IMR-90 (cell line): ENCODE measurements at regions not wholly inside any gene's neighbourhood (a gene's known extent, or its start where the extent isn't known, plus 50 kb on each side); places are given as distances from the start of the nearest gene placed in this dataset.

ENCODE experiments used
- ATAC-seq: fragments of 200-7000 bp; cut with Tn5 transposase; 2 replicates; pipeline ENCODE4 v1.9.1; 2020; ENCODE audit warnings: low read depth, mild to moderate bottlenecking, moderate library complexity
- BruUV-seq: library from RNA; stranded (reverse); fragments of 400-500 nt; replicated peaks from 2 replicates; lab custom pipeline; 2021; lab: Mats Ljungman, UMichigan
- CTCF ChIA-PET: fragments of 300-600 bp; formaldehyde crosslinking; extraction: SDS; loops from one replicate; lab custom pipeline; 2021; ENCODE audit warnings: antibody characterized with exemption; lab: Yijun Ruan, JAX
- POLR2A ChIA-PET: fragments of 300-600 bp; sonication (Branson Sonifier 250); formaldehyde crosslinking; loops from one replicate; lab custom pipeline; 2022; ENCODE audit warnings: antibody characterized with exemption; ENCODE audit not compliant: unreplicated experiment; lab: Charles Lee
- DNase-seq: peaks from one replicate; pipeline ENCODE4 v3.0.0; 2013
- H2AFZ ChIP-seq: replicated peaks from 2 replicates; pipeline ENCODE3; 2013; ENCODE audit warnings: low read length, mild to moderate bottlenecking; ENCODE audit not compliant: poor library complexity
- H2AK5ac ChIP-seq: 2 replicates; pipeline ENCODE4 v1.6.1; 2013; ENCODE audit warnings: low read depth, low read length, inconsistent platforms
- H2AK9ac ChIP-seq: replicated peaks from 2 replicates; pipeline ENCODE3; 2013; ENCODE audit warnings: mild to moderate bottlenecking, low read depth, low read length, moderate library complexity; ENCODE audit not compliant: poor library complexity
- H2BK120ac ChIP-seq: 2 replicates; pipeline ENCODE4 v1.6.1; 2013; ENCODE audit warnings: low read depth, low read length, inconsistent platforms
- H2BK15ac ChIP-seq: 3 replicates; pipeline ENCODE4 v1.6.1; 2013; ENCODE audit warnings: low read depth, low read length, inconsistent platforms
- H2BK20ac ChIP-seq: 2 replicates; pipeline ENCODE4 v1.6.1; 2013; ENCODE audit warnings: low read depth, mild to moderate bottlenecking, inconsistent platforms, low read length, moderate library complexity
- H2BK5ac ChIP-seq: 2 replicates; pipeline ENCODE4 v1.6.1; 2013; ENCODE audit warnings: mild to moderate bottlenecking, low read depth, low read length, inconsistent platforms; ENCODE audit not compliant: poor library complexity, severe bottlenecking
- H3K14ac ChIP-seq: replicated peaks from 2 replicates; pipeline ENCODE4 v1.6.1; 2013; ENCODE audit warnings: low read depth, low read length, inconsistent platforms
- H3K18ac ChIP-seq: 2 replicates; pipeline ENCODE4 v1.6.1; 2013; ENCODE audit warnings: low read depth, low read length, control low read depth
- H3K23ac ChIP-seq: 2 replicates; pipeline ENCODE4 v1.6.1; 2013; ENCODE audit warnings: low read depth, low read length, inconsistent platforms
- H3K27ac ChIP-seq: 2 replicates; pipeline ENCODE4 v1.5.1; 2013; ENCODE audit warnings: mild to moderate bottlenecking, control low read depth, low read length; ENCODE audit not compliant: insufficient read depth
- H3K27me3 ChIP-seq: 2 replicates; pipeline ENCODE4 v1.6.1; 2013; ENCODE audit warnings: low read length; ENCODE audit not compliant: control insufficient read depth, insufficient read depth
- H3K36me3 ChIP-seq: 2 replicates; pipeline ENCODE4 v1.6.1; 2013; ENCODE audit warnings: low read length, mixed read lengths; ENCODE audit not compliant: control insufficient read depth, insufficient read depth
- H3K4ac ChIP-seq: 2 replicates; pipeline ENCODE4 v1.6.1; 2013; ENCODE audit warnings: low read depth, low read length, inconsistent platforms
- H3K4me1 ChIP-seq: 2 replicates; pipeline ENCODE4 v1.6.1; 2013; ENCODE audit warnings: low read length, mixed read lengths; ENCODE audit not compliant: control insufficient read depth, insufficient read depth
- H3K4me2 ChIP-seq: 2 replicates; pipeline ENCODE4 v1.6.1; 2013; ENCODE audit warnings: low read depth, mild to moderate bottlenecking, control low read depth, low read length, moderate library complexity
- H3K4me3 ChIP-seq: 2 replicates; pipeline ENCODE4 v1.5.1; 2013; ENCODE audit warnings: low read depth, mild to moderate bottlenecking, control low read depth, low read length, moderate library complexity; ENCODE audit not compliant: insufficient read depth
- H3K56ac ChIP-seq: 2 replicates; pipeline ENCODE4 v1.6.1; 2013; ENCODE audit warnings: low read length, inconsistent platforms; ENCODE audit not compliant: insufficient read depth; ENCODE audit errors: extremely low read depth
- H3K79me1 ChIP-seq, 2 experiments: 2 replicates each; pipeline ENCODE4 v1.6.1; 2013; ENCODE audit warnings: low read length in 2 of 2, inconsistent platforms in 1 of 2, low read depth in 1 of 2
- H3K9ac ChIP-seq: 2 replicates; pipeline ENCODE4 v1.6.1; 2013; ENCODE audit warnings: low read depth, low read length, control low read depth
- H3K9me1 ChIP-seq: 2 replicates; pipeline ENCODE4 v1.6.1; 2013; ENCODE audit warnings: low read length, inconsistent platforms; ENCODE audit not compliant: insufficient read depth
- H3K9me3 ChIP-seq: 2 replicates; pipeline ENCODE4 v1.6.1; 2013; ENCODE audit warnings: low read length; ENCODE audit not compliant: control insufficient read depth, insufficient read depth
- H4K20me1 ChIP-seq: 2 replicates; pipeline ENCODE4 v1.6.1; 2013; ENCODE audit warnings: low read length, inconsistent platforms; ENCODE audit not compliant: insufficient read depth
- H4K5ac ChIP-seq: 2 replicates; pipeline ENCODE4 v1.6.1; 2013; ENCODE audit warnings: mild to moderate bottlenecking, low read depth, low read length, control low read depth
- H4K8ac ChIP-seq, 2 experiments: 2 replicates each; pipeline ENCODE4 v1.6.1; 2013; ENCODE audit warnings: low read depth in 2 of 2, low read length in 2 of 2, control low read depth in 1 of 2, inconsistent platforms in 1 of 2
- H4K91ac ChIP-seq: 2 replicates; pipeline ENCODE4 v1.6.1; 2013; ENCODE audit warnings: low read depth, low read length, inconsistent platforms; ENCODE audit not compliant: insufficient read depth
- BHLHE40 ChIP-seq: fragments of 150-350 bp; IDR thresholded peaks from 2 replicates; pipeline ENCODE4 v1.6.1; 2016; ENCODE audit warnings: mild to moderate bottlenecking, low read depth, low read length
- CEBPB ChIP-seq: IDR thresholded peaks from 2 replicates; pipeline ENCODE4 v1.6.1; 2012; ENCODE audit warnings: low read depth, low read length, improper control_type of control experiment
- CHD1 ChIP-seq: IDR thresholded peaks from 2 replicates; pipeline ENCODE4 v1.6.1; 2012; ENCODE audit warnings: low read depth, low read length, improper control_type of control experiment
- CTCF ChIP-seq: conservative IDR thresholded peaks from 2 replicates; pipeline ENCODE4 v1.5.1; 2012; ENCODE audit warnings: mild to moderate bottlenecking, low read depth, low read length, improper control_type of control experiment
- ELK1 ChIP-seq: fragments of 150-350 bp; IDR thresholded peaks from 2 replicates; pipeline ENCODE4 v1.6.1; 2016; ENCODE audit warnings: low read depth, mild to moderate bottlenecking, low read length, moderate library complexity, borderline replicate concordance
- FOS ChIP-seq: fragments of 150-350 bp; IDR thresholded peaks from 2 replicates; pipeline ENCODE4 v1.6.1; 2016; ENCODE audit warnings: low read depth, low read length
- MAFK ChIP-seq: IDR thresholded peaks from 2 replicates; pipeline ENCODE4 v1.6.1; 2012; ENCODE audit warnings: low read depth, low read length, improper control_type of control experiment
- MAZ ChIP-seq: IDR thresholded peaks from 2 replicates; pipeline ENCODE4 v1.6.1; 2012; ENCODE audit warnings: low read depth, mild to moderate bottlenecking, low read length, improper control_type of control experiment, moderate library complexity, borderline replicate concordance
- MXI1 ChIP-seq: IDR thresholded peaks from 2 replicates; pipeline ENCODE4 v1.6.1; 2012; ENCODE audit warnings: low read depth, mild to moderate bottlenecking, low read length, moderate library complexity, borderline replicate concordance
- NFE2L2 ChIP-seq: fragments of 150-350 bp; IDR thresholded peaks from 2 replicates; pipeline ENCODE4 v1.6.1; 2016; ENCODE audit warnings: low read depth, mild to moderate bottlenecking, low read length
- POLR2A ChIP-seq: IDR thresholded peaks from 2 replicates; pipeline ENCODE4 v1.6.1; 2012; ENCODE audit warnings: mild to moderate bottlenecking, low read depth, low read length
- RAD21 ChIP-seq: IDR thresholded peaks from 2 replicates; pipeline ENCODE4 v1.6.1; 2012; ENCODE audit warnings: low read length, improper control_type of control experiment
- RCOR1 ChIP-seq: IDR thresholded peaks from 2 replicates; pipeline ENCODE4 v1.6.1; 2012; ENCODE audit warnings: mild to moderate bottlenecking, low read length, improper control_type of control experiment; ENCODE audit not compliant: insufficient replicate concordance
- RFX5 ChIP-seq: IDR thresholded peaks from 2 replicates; pipeline ENCODE4 v1.8.0; 2012; ENCODE audit warnings: low read depth, mild to moderate bottlenecking, low read length, moderate library complexity
- SMC3 ChIP-seq: fragments of 150-350 bp; IDR thresholded peaks from 2 replicates; pipeline ENCODE4 v1.6.1; 2016; ENCODE audit warnings: low read depth, mild to moderate bottlenecking, antibody characterized with exemption, low read length, moderate library complexity
- USF2 ChIP-seq: fragments of 150-350 bp; IDR thresholded peaks from 2 replicates; pipeline ENCODE4 v1.6.1; 2017; ENCODE audit warnings: mild to moderate bottlenecking, antibody characterized with exemption, low read length, low read depth
- WGBS, 2 experiments: methylation state at CpG; one replicate each; pipeline versions ENCODE4 v1.1.5 to v1.1.7; 2013; ENCODE audit warnings: missing lambda C conversion rate in 2 of 2; ENCODE audit not compliant: insufficient read length in 1 of 2; ENCODE audit errors: extremely low coverage in 2 of 2; 5-methylcytosine and 5-hydroxymethylcytosine counted together
- dilution Hi-C: fragments of 300-500 bp; cut with HindIII; formaldehyde crosslinking; loops from one replicate; pipeline ENCODE4 v1.14.3; 2018; ENCODE audit warnings: low sequenced_read_pairs; ENCODE audit not compliant: unreplicated experiment
- in situ Hi-C: fragments of 300-500 bp; cut with MboI; formaldehyde crosslinking; loops from 3 replicates; pipeline ENCODE4 v1.14.3; 2019; ENCODE audit warnings: low sequenced_read_pairs, inconsistent platforms, mixed read lengths
- intact Hi-C: fragments of 100-400 bp; cut with micrococcal nuclease; formaldehyde crosslinking; loops from 2 replicates; pipeline ENCODE4 v1.10.0; 2022

- WGBS, 2 experiments: no CpG with 5 or more reads among the region's 3 CpGs
- Histone ChIP-seq H2BK5ac (no peak overlapping the region), H4K5ac (no peak overlapping the region), H3K56ac (no peak overlapping the region), H2BK20ac (no peak overlapping the region), H3K27ac (no peak overlapping the region), H3K18ac (no peak overlapping the region), H3K4ac (no peak overlapping the region), H2AK9ac (no peak overlapping the region), H3K4me2 (no peak overlapping the region), H4K8ac (no peak overlapping the region), H3K9me1 (no peaks in the 10 kb centered on the region), H2AK5ac (no peak overlapping the region), H3K4me3 (no peak overlapping the region), H3K79me1 (no peaks in the 10 kb centered on the region), H3K23ac (no peak overlapping the region), H3K9me3 (peaks cover 3% of the 10 kb centered on the region), H3K4me1 (no peaks in the 10 kb centered on the region), H3K14ac (no peak overlapping the region), H3K9ac (no peak overlapping the region), H4K91ac (no peak overlapping the region), H2AFZ (no peak overlapping the region), H3K36me3 (no peaks in the 10 kb centered on the region), H2BK120ac (no peak overlapping the region), H2BK15ac (no peak overlapping the region), H4K20me1 (no peaks in the 10 kb centered on the region), H3K27me3 (no peaks in the 10 kb centered on the region)
- DNase-seq (no peak), ATAC-seq (no peak)
- intact Hi-C loops (no loop called here), in situ Hi-C loops (no loop called here), dilution Hi-C loops (no loop called here)
- ChIA-PET CTCF (no interaction called here), POLR2A (no interaction called here)
- BruUV-seq: no TSS peak
- TF ChIP-seq ELK1: no peak
- TF ChIP-seq BHLHE40: no peak
- TF ChIP-seq CEBPB: no peak
- TF ChIP-seq SMC3: no peak
- no peak for TF ChIP-seq FOS
- no peak for TF ChIP-seq USF2
- no peak for TF ChIP-seq MXI1
- TF ChIP-seq CHD1: no peak
- TF ChIP-seq MAZ: no peak
- TF ChIP-seq MAFK: no peak
- no peak for TF ChIP-seq RAD21
- no peak for TF ChIP-seq NFE2L2
- no peak for TF ChIP-seq RCOR1
- TF ChIP-seq POLR2A: no peak
- no peak for TF ChIP-seq RFX5
- TF ChIP-seq CTCF: no peak
These were observed 108.2 kb upstream of the MPDZ start for GRCh38 chr9:13387734-13388067.
